GM12878 (cell line): ENCODE measurements at regions not wholly inside any gene's neighbourhood (a gene's known extent, or its start where the extent isn't known, plus 50 kb on each side); places are given as distances from the start of the nearest gene placed in this dataset.

Source experiments
- ATAC-seq: fragments of 200-7000 bp; cut with Tn5 transposase; 3 replicates; pipeline ENCODE4 v1.9.1; 2020; ENCODE audit warnings: mild to moderate bottlenecking, moderate library complexity
- BruUV-seq: library from RNA; stranded (reverse); fragments of 400-500 nt; replicated peaks from 2 replicates; lab custom pipeline; 2021; lab: Mats Ljungman, UMichigan
- CTCF ChIA-PET: fragments of 300-600 bp; sonication (Branson Sonifier 250); formaldehyde crosslinking; extraction: SDS; loops from one replicate; lab custom pipeline; 2021; ENCODE audit warnings: inconsistent platforms; lab: Yijun Ruan, JAX
- POLR2A ChIA-PET: fragments of 350-600 bp; formaldehyde crosslinking; extraction: SDS; loops from one replicate; lab custom pipeline; 2021; ENCODE audit warnings: inconsistent platforms; lab: Charles Lee
- RAD21 ChIA-PET: fragments of 300-600 bp; sonication (Branson Sonifier 250); formaldehyde crosslinking; loops from one replicate; lab custom pipeline; 2023; ENCODE audit warnings: antibody characterized with exemption; ENCODE audit not compliant: unreplicated experiment; lab: Charles Lee
- SMC1A ChIA-PET: fragments of 300-600 bp; sonication (Branson Sonifier 250); formaldehyde crosslinking; loops from one replicate; lab custom pipeline; 2023; ENCODE audit not compliant: unreplicated experiment, uncharacterized antibody; lab: Charles Lee
- DNase-seq: peaks from one replicate; pipeline ENCODE4 v3.0.0-alpha.2; 2011; ENCODE audit warnings: low read depth, low spot score
- FAIRE-seq: peaks from 3 replicates; lab custom pipeline; 2011; peaks lifted over from hg19 to GRCh38; lab: Jason Lieb, UNC
- H2AFZ ChIP-seq: 2 replicates; pipeline ENCODE4 v1.6.0; 2011; ENCODE audit warnings: low read depth, low read length, control low read depth; ENCODE audit not compliant: control insufficient read depth
- H3K27ac ChIP-seq: 2 replicates; pipeline ENCODE4 v1.5.1; 2011; ENCODE audit warnings: control low read depth; ENCODE audit not compliant: control insufficient read depth, insufficient read depth
- H3K27me3 ChIP-seq, 2 experiments: replicated peaks in 1 of 2; 2 replicates each; pipeline versions ENCODE4 v1.6.0 to v1.6.1; 2011; ENCODE audit warnings: low read length in 1 of 2; ENCODE audit not compliant: control insufficient read depth in 2 of 2, insufficient read depth in 2 of 2
- H3K36me3 ChIP-seq, 2 experiments: 2 replicates each; pipeline ENCODE4 v1.5.1; 2011; ENCODE audit warnings: low read length in 1 of 2; ENCODE audit not compliant: control insufficient read depth in 2 of 2, insufficient read depth in 2 of 2
- H3K4me1 ChIP-seq: 2 replicates; pipeline ENCODE4 v1.6.1; 2011; ENCODE audit warnings: mild to moderate bottlenecking, low read length, moderate library complexity, mixed read lengths; ENCODE audit not compliant: control insufficient read depth, insufficient read depth
- H3K4me2 ChIP-seq: 2 replicates; pipeline ENCODE4 v1.6.0; 2011; ENCODE audit warnings: control low read depth; ENCODE audit not compliant: control insufficient read depth, insufficient read depth
- H3K4me3 ChIP-seq: fragments of 200-600 bp; sonication (generic); 2 replicates; pipeline ENCODE4 v1.5.1; 2016
- H3K79me2 ChIP-seq: 2 replicates; pipeline ENCODE4 v1.6.0; 2011; ENCODE audit warnings: low read length; ENCODE audit not compliant: control insufficient read depth, insufficient read depth
- H3K9ac ChIP-seq: 2 replicates; pipeline ENCODE4 v1.8.0; 2011; ENCODE audit warnings: low read length, control low read depth, mixed read lengths; ENCODE audit not compliant: control insufficient read depth, insufficient read depth
- H3K9me3 ChIP-seq: replicated peaks from 3 replicates; pipeline ENCODE4 v1.5.1; 2011; ENCODE audit warnings: mild to moderate bottlenecking, low read length; ENCODE audit not compliant: control insufficient read depth, insufficient read depth
- H4K20me1 ChIP-seq: 2 replicates; pipeline ENCODE4 v1.6.0; 2011; ENCODE audit not compliant: control insufficient read depth, insufficient read depth
- ATF3 ChIP-seq: IDR thresholded peaks from 2 replicates; pipeline ENCODE4 v1.6.1; 2011; ENCODE audit warnings: low read depth, mild to moderate bottlenecking, low read length, moderate library complexity, borderline replicate concordance; ENCODE audit errors: extremely low read depth
- DPF2 ChIP-seq: fragments of 450-650 bp; IDR thresholded peaks from 2 replicates; pipeline ENCODE4 v1.6.1; 2017; ENCODE audit warnings: mild to moderate bottlenecking
- FOXK2 ChIP-seq: fragments of 450-650 bp; IDR thresholded peaks from 2 replicates; pipeline ENCODE4 v1.6.1; 2017; ENCODE audit warnings: mild to moderate bottlenecking, moderate library complexity
- JUND ChIP-seq: IDR thresholded peaks from 2 replicates; pipeline ENCODE4 v1.6.1; 2012; ENCODE audit warnings: low read depth, mild to moderate bottlenecking, low read length, improper control_type of control experiment, moderate library complexity
- MEF2A ChIP-seq: IDR thresholded peaks from 2 replicates; pipeline ENCODE4 v1.6.1; 2011; ENCODE audit warnings: low read depth, mild to moderate bottlenecking, low read length, moderate library complexity; ENCODE audit not compliant: insufficient read depth
- NFXL1 ChIP-seq: fragments of 450-650 bp; IDR thresholded peaks from 2 replicates; pipeline ENCODE4 v1.6.1; 2017; ENCODE audit warnings: antibody characterized with exemption, mild to moderate bottlenecking, borderline replicate concordance
- NFYA ChIP-seq: IDR thresholded peaks from 2 replicates; pipeline ENCODE4 v1.6.1; 2011; ENCODE audit warnings: low read depth, mild to moderate bottlenecking, low read length, improper control_type of control experiment, borderline replicate concordance
- NFYB ChIP-seq: IDR thresholded peaks from 2 replicates; pipeline ENCODE4 v1.6.1; 2011; ENCODE audit warnings: low read depth, mild to moderate bottlenecking, low read length, improper control_type of control experiment, moderate library complexity; ENCODE audit not compliant: insufficient read depth
- TCF3 ChIP-seq: IDR thresholded peaks from 2 replicates; pipeline ENCODE4 v1.6.1; 2012; ENCODE audit warnings: low read depth, mild to moderate bottlenecking, low read length, borderline replicate concordance; ENCODE audit not compliant: insufficient read depth
- ZBED1 ChIP-seq: IDR thresholded peaks from 2 replicates; pipeline ENCODE4 v1.6.1; 2016; ENCODE audit warnings: borderline replicate concordance
- ZBTB4 ChIP-seq: fragments of 450-650 bp; formaldehyde crosslinking; IDR thresholded peaks from 2 replicates; pipeline ENCODE4 v1.4.0; 2022; ENCODE audit warnings: mild to moderate bottlenecking, moderate library complexity
- ZNF24 ChIP-seq: fragments of 450-650 bp; IDR thresholded peaks from 2 replicates; pipeline ENCODE4 v1.6.1; 2017; ENCODE audit warnings: antibody characterized with exemption, mild to moderate bottlenecking
- WGBS: methylation state at CpG from one replicate; pipeline ENCODE4 v1.1.6; 2016; ENCODE audit warnings: low lambda C conversion rate; ENCODE audit not compliant: insufficient replicate concordance, insufficient coverage; ENCODE audit errors: missing lambda C conversion rate; 5-methylcytosine and 5-hydroxymethylcytosine counted together
- in situ Hi-C: fragments of 300-500 bp; cut with MboI; formaldehyde crosslinking; loops from 9 replicates; pipeline ENCODE4 v1.14.3; 2018; ENCODE audit warnings: mixed read lengths
- intact Hi-C: fragments of 100-400 bp; cut with micrococcal nuclease; formaldehyde crosslinking; loops from one replicate; pipeline ENCODE4 v1.14.2; 2022; ENCODE audit not compliant: unreplicated experiment

GRCh38 chr16:17847234-17847795 is 376.6 kb upstream of the XYLT1 start:
- intact Hi-C loops: no loop called here
- H2AFZ ChIP-seq: no peak overlapping the region
- H3K27ac ChIP-seq: no peak overlapping the region
- H3K9ac ChIP-seq: no peak overlapping the region
- no peaks in the 10 kb centered on the region for H3K4me1 ChIP-seq
- no peak for DNase-seq
- CTCF ChIA-PET: no interaction called here
- RAD21 ChIA-PET: no interaction called here
- no peaks in the 10 kb centered on the region for H3K79me2 ChIP-seq
- no peak overlapping the region for H3K4me3 ChIP-seq
- 37% methylated on average over 6 of the region's 6 CpGs for WGBS
- H3K27me3 ChIP-seq: no peaks in the 10 kb centered on the region; a peak in 1 of 4 replicates
- H4K20me1 ChIP-seq: no peaks in the 10 kb centered on the region
- no peaks in the 10 kb centered on the region for H3K9me3 ChIP-seq
- FAIRE-seq: no peak
- H3K36me3 ChIP-seq: no peaks in the 10 kb centered on the region
- no TSS peak for BruUV-seq
- in situ Hi-C loops: no loop called here
- ATAC-seq: no peak
- no peak overlapping the region for H3K4me2 ChIP-seq
- TF ChIP-seq NFXL1: no peak
- no peak for TF ChIP-seq ZNF24
- no peak for TF ChIP-seq ZBED1
- TF ChIP-seq JUND: no peak
- TF ChIP-seq ZBTB4 (CRISPR knock-in tag): no peak
- TF ChIP-seq FOXK2: no peak
- no peak for TF ChIP-seq TCF3
- no peak for TF ChIP-seq DPF2
- no peak for TF ChIP-seq MEF2A
- no peak for TF ChIP-seq NFYB
- no peak for TF ChIP-seq ATF3
- TF ChIP-seq NFYA: no peak
- POLR2A ChIA-PET: no interaction called here
- SMC1A ChIA-PET: interaction anchor here (0.9 kb wide), 1 partner anchor 77 kb away, joined by 3 read pairs; no protein-coding TSS in a partner anchor
